ENCODE measurements at regions not wholly inside any gene's neighbourhood (a gene's known extent, or its start where the extent isn't known, plus 50 kb on each side); places are given as distances from the start of the nearest gene placed in this dataset.

DNA sequence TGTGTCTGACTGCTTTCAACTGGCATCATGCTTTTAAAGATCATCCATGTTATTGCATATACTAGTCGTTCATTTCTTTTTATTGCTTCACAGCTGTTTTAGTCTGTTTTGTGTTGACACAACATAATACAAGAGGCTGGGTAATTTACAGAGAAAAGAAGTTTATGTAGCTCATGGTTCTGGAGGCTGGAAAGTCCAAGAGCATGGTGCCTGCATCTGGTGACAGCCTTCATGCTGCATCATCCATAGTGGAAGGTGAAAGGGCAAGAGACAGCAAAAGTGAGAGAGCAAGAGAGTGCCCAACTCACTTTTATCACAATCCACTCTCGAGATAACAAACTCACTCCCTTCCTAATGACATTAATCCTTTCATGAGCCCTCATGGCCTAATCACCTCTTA, 198.4 kb downstream of the NSG2 start:
- TF ChIP-seq POLR2A (IDR thresholded peaks at IDR 0.05; ENCODE audit: low read depth, low read length) (no peak), POLR2AphosphoS5 (IDR thresholded peaks at IDR 0.05; ENCODE audit: low read depth, low read length) (no peak), TAF1 (IDR thresholded peaks at IDR 0.05; ENCODE audit: borderline replicate concordance, low read depth, low read length) (no peak)

Measured in GM12892 (cell line).